ENCODE measurements at regions not wholly inside any gene's neighbourhood (a gene's known extent, or its start where the extent isn't known, plus 50 kb on each side); places are given as distances from the start of the nearest gene placed in this dataset.

DNA sequence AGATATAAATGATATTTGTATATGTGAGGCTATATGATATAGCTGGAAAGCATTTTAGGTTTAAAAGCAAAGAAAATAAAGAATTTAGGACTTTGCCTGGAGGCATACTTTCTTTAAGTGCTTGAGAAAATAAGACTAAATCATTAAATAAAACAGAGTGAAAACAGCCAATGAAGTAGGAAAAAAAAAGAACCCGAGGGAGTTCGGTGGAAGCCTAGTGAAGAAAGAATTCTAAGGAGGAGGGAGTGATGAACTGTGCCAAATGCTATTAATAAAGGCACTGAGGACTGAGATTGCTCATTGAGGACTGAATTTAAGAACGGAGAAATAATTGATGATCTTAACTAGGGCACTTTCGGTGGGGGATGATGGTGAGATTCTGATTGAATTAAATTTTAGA is 573.5 kb downstream of the DSC3 start:
- no peak for TF ChIP-seq CEBPB (IDR thresholded peaks at IDR 0.05; ENCODE audit: borderline replicate concordance in 1 of 2, low read depth in 2 of 2, low read length in 2 of 2)
- no peak for TF ChIP-seq EGR1 (IDR thresholded peaks at IDR 0.05; ENCODE audit: borderline replicate concordance in 1 of 2, low read depth in 2 of 2, low read length in 2 of 2)
- TF ChIP-seq JUNB (IDR thresholded peaks at IDR 0.05): no peak
- TF ChIP-seq, protein P1, sequence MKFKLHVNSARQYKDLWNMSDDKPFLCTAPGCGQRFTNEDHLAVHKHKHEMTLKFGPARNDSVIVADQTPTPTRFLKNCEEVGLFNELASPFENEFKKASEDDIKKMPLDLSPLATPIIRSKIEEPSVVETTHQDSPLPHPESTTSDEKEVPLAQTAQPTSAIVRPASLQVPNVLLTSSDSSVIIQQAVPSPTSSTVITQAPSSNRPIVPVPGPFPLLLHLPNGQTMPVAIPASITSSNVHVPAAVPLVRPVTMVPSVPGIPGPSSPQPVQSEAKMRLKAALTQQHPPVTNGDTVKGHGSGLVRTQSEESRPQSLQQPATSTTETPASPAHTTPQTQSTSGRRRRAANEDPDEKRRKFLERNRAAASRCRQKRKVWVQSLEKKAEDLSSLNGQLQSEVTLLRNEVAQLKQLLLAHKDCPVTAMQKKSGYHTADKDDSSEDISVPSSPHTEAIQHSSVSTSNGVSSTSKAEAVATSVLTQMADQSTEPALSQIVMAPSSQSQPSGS (IDR thresholded peaks at IDR 0.05; ENCODE audit: low read length): no peak
- no peak for TF ChIP-seq SMAD1 (IDR thresholded peaks at IDR 0.05; ENCODE audit: low read depth, partially characterized antibody)
- TF ChIP-seq, protein P2, sequence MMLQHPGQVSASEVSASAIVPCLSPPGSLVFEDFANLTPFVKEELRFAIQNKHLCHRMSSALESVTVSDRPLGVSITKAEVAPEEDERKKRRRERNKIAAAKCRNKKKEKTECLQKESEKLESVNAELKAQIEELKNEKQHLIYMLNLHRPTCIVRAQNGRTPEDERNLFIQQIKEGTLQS (IDR thresholded peaks at IDR 0.05; ENCODE audit: borderline replicate concordance, extremely low read depth, low read depth, low read length): no peak
- no peak for TF ChIP-seq IKZF2 (IDR thresholded peaks at IDR 0.05)
- TF ChIP-seq DPF2 (IDR thresholded peaks at IDR 0.05): no peak
- no peak for TF ChIP-seq SREBF2 (IDR thresholded peaks at IDR 0.05; ENCODE audit: low read length)
- no peak for TF ChIP-seq ASH2L (IDR thresholded peaks at IDR 0.05; ENCODE audit: borderline replicate concordance, low read depth)
- no peak for TF ChIP-seq SUZ12 (IDR thresholded peaks at IDR 0.05; ENCODE audit: unreplicated experiment)
- no peak for TF ChIP-seq BHLHE40 (IDR thresholded peaks at IDR 0.05; ENCODE audit: borderline replicate concordance in 1 of 2, low read depth in 2 of 2, low read length in 1 of 2)
- BruUV-seq (replicated peaks): no TSS peak
- H3K9ac ChIP-seq (ENCODE audit: control insufficient read depth, insufficient read depth, low read length): no peak overlapping the region
- H3K4me1 ChIP-seq (ENCODE audit: control insufficient read depth, insufficient read depth, low read length): no peaks in the 10 kb centered on the region
- H3K79me2 ChIP-seq (ENCODE audit: control insufficient read depth, insufficient read depth, low read length): no peaks in the 10 kb centered on the region
- H3K9me3 ChIP-seq (replicated peaks; ENCODE audit: control insufficient read depth, insufficient read depth, low read length): no peaks in the 10 kb centered on the region
- SMC1A ChIA-PET (ENCODE audit: uncharacterized antibody, unreplicated experiment): interaction anchor here (0.8 to 2.3 kb wide), 7 partner anchors 8 to 28 kb away, joined by 3 to 11 read pairs (median 5); no protein-coding TSS in a partner anchor
- 4% methylated on average over 4 of the region's 4 CpGs for WGBS (ENCODE audit: insufficient coverage, insufficient replicate concordance, low lambda C conversion rate, missing lambda C conversion rate)
- POLR2A ChIA-PET: interaction anchor here (0.8 to 0.9 kb wide), 2 partner anchors 19 to 30 kb away, joined by 3 read pairs; no protein-coding TSS in a partner anchor
- no peaks in the 10 kb centered on the region for H3K36me3 ChIP-seq (ENCODE audit: control insufficient read depth in 2 of 2, insufficient read depth in 2 of 2, low read length in 1 of 2)
- H3K4me2 ChIP-seq (ENCODE audit: control insufficient read depth, insufficient read depth): no peak overlapping the region
- H3K4me3 ChIP-seq: no peak overlapping the region
- RAD21 ChIA-PET (ENCODE audit: unreplicated experiment): interaction anchor here (1.0 kb wide), 1 partner anchor 12 kb away, joined by 4 read pairs; no protein-coding TSS in a partner anchor
- no peaks in the 10 kb centered on the region for H3K27me3 ChIP-seq (replicated peaks in 1 of 2; ENCODE audit: control insufficient read depth in 2 of 2, insufficient read depth in 2 of 2, low read length in 1 of 2)
- in situ Hi-C loops (cut with MboI): no loop called here
- no peaks in the 10 kb centered on the region for H4K20me1 ChIP-seq (ENCODE audit: control insufficient read depth, insufficient read depth)
- ATAC-seq: no peak
- FAIRE-seq: no peak
- CTCF ChIA-PET: interaction anchor here (0.9 to 1.2 kb wide), 2 partner anchors 14 to 15 kb away, joined by 3 read pairs; no protein-coding TSS in a partner anchor
- H3K27ac ChIP-seq (ENCODE audit: control insufficient read depth, insufficient read depth): no peak overlapping the region
- intact Hi-C loops (cut with micrococcal nuclease; ENCODE audit: unreplicated experiment): no loop called here
- no peak for DNase-seq (ENCODE audit: low read depth, low spot score)
- H2AFZ ChIP-seq (ENCODE audit: control insufficient read depth, low read depth, low read length): no peak overlapping the region
